Hepatocyte (in vitro differentiated cells): ENCODE measurements at regions not wholly inside any gene's neighbourhood (a gene's known extent, or its start where the extent isn't known, plus 50 kb on each side); places are given as distances from the start of the nearest gene placed in this dataset.

ENCODE experiments used
- DNase-seq: peaks from one replicate; pipeline ENCODE4 v3.0.0-alpha.2; 2016; ENCODE audit warnings: low spot score
- H2AFZ ChIP-seq: fragments of 200-600 bp; sonication (generic); 2 replicates; pipeline ENCODE4 v1.6.0; 2016; ENCODE audit warnings: antibody characterized with exemption, mild to moderate bottlenecking
- H3K27ac ChIP-seq: fragments of 200-600 bp; sonication (generic); 2 replicates; pipeline ENCODE4 v1.5.1; 2016; ENCODE audit warnings: mild to moderate bottlenecking
- H3K27me3 ChIP-seq: fragments of 200-600 bp; sonication (generic); 2 replicates; pipeline ENCODE4 v1.6.1; 2016
- H3K36me3 ChIP-seq: fragments of 200-600 bp; sonication (generic); replicated peaks from 2 replicates; pipeline ENCODE4 v1.5.1; 2016; ENCODE audit warnings: low read depth; ENCODE audit not compliant: insufficient read depth
- H3K4me1 ChIP-seq: fragments of 200-600 bp; sonication (generic); 2 replicates; pipeline ENCODE4 v1.5.1; 2016; ENCODE audit warnings: mild to moderate bottlenecking, moderate library complexity; ENCODE audit not compliant: insufficient read depth
- H3K4me2 ChIP-seq: fragments of 200-600 bp; sonication (generic); 2 replicates; pipeline ENCODE4 v1.6.0; 2016
- H3K4me3 ChIP-seq: fragments of 200-600 bp; sonication (generic); 2 replicates; pipeline ENCODE4 v1.5.1; 2016; ENCODE audit warnings: mild to moderate bottlenecking
- H3K79me2 ChIP-seq: fragments of 200-600 bp; sonication (generic); 2 replicates; pipeline ENCODE4 v1.6.0; 2017; ENCODE audit warnings: mild to moderate bottlenecking
- H3K9me2 ChIP-seq: fragments of 200-600 bp; sonication (generic); replicated peaks from 2 replicates; pipeline ENCODE4 v1.6.0; 2017; ENCODE audit warnings: mild to moderate bottlenecking; ENCODE audit not compliant: insufficient read depth
- H3K9me3 ChIP-seq: fragments of 200-600 bp; sonication (generic); 2 replicates; pipeline ENCODE4 v1.5.1; 2016; ENCODE audit warnings: low read depth, mild to moderate bottlenecking
- H4K20me1 ChIP-seq: fragments of 200-600 bp; sonication (generic); 2 replicates; pipeline ENCODE4 v1.6.0; 2016; ENCODE audit warnings: mild to moderate bottlenecking; ENCODE audit not compliant: insufficient read depth, poor library complexity, severe bottlenecking
- CTCF ChIP-seq: fragments of 200-600 bp; sonication (generic); IDR thresholded peaks from 2 replicates; pipeline ENCODE4 v1.5.1; 2016; ENCODE audit warnings: antibody characterized with exemption, mild to moderate bottlenecking; ENCODE audit not compliant: poor library complexity
- EZH2 ChIP-seq: fragments of 200-600 bp; sonication (generic); IDR thresholded peaks from 2 replicates; pipeline ENCODE4 v1.6.1; 2016; ENCODE audit warnings: antibody characterized with exemption, mild to moderate bottlenecking, borderline replicate concordance
- EZH2phosphoT487 ChIP-seq: fragments of 200-600 bp; sonication (generic); IDR thresholded peaks from one replicate; pipeline ENCODE4 v1.6.1; 2018; ENCODE audit warnings: antibody characterized with exemption, mild to moderate bottlenecking, low read depth, moderate library complexity; ENCODE audit not compliant: unreplicated experiment, severe bottlenecking
- WGBS: methylation state at CpG from one replicate; pipeline ENCODE4 v1.1.6; 2016; ENCODE audit warnings: low lambda C conversion rate; ENCODE audit errors: missing lambda C conversion rate; 5-methylcytosine and 5-hydroxymethylcytosine counted together

- Histone ChIP-seq H3K4me2 (no peak overlapping the region), H3K27ac (no peak overlapping the region), H3K4me3 (no peak overlapping the region), H3K79me2 (no peaks in the 10 kb centered on the region), H4K20me1 (no peaks in the 10 kb centered on the region), H3K36me3 (no peaks in the 10 kb centered on the region), H3K27me3 (no peaks in the 10 kb centered on the region), H3K9me3 (no peaks in the 10 kb centered on the region), H3K9me2 (no peaks in the 10 kb centered on the region), H3K4me1 (no peaks in the 10 kb centered on the region), H2AFZ (no peak overlapping the region)
- 37% methylated on average over 2 of the region's 2 CpGs for WGBS
- TF ChIP-seq EZH2, result no peak
- no peak for TF ChIP-seq EZH2phosphoT487
- no peak for TF ChIP-seq CTCF
- DNase-seq, result no peak
Observed at GRCh38 chr6:48525849-48526248, 414.9 kb upstream of the PTCHD4 start.

GRCh38 chr6:48520951-48521350, 410.0 kb upstream of the PTCHD4 start:
- no peaks in the 10 kb centered on the region for H3K27me3 ChIP-seq
- no peak for TF ChIP-seq EZH2
- TF ChIP-seq EZH2phosphoT487, result no peak
- TF ChIP-seq CTCF, result no peak
- H4K20me1 ChIP-seq, result no peaks in the 10 kb centered on the region
- H3K9me3 ChIP-seq, result no peaks in the 10 kb centered on the region
- no peak overlapping the region for H3K4me2 ChIP-seq
- no peak overlapping the region for H2AFZ ChIP-seq
- no peaks in the 10 kb centered on the region for H3K36me3 ChIP-seq
- no peaks in the 10 kb centered on the region for H3K79me2 ChIP-seq
- H3K27ac ChIP-seq, result no peak overlapping the region
- DNase-seq, result no peak
- 86% methylated on average over 2 of the region's 2 CpGs for WGBS
- no peaks in the 10 kb centered on the region for H3K4me1 ChIP-seq
- H3K4me3 ChIP-seq, result no peak overlapping the region
- H3K9me2 ChIP-seq, result no peaks in the 10 kb centered on the region

GRCh38 chr6:48512390-48512789, 401.4 kb upstream of the PTCHD4 start:
- no peaks in the 10 kb centered on the region for H3K9me2 ChIP-seq
- H3K27me3 ChIP-seq, result no peaks in the 10 kb centered on the region
- H3K4me3 ChIP-seq, result no peak overlapping the region
- H3K4me2 ChIP-seq, result no peak overlapping the region
- H3K9me3 ChIP-seq, result no peaks in the 10 kb centered on the region
- H4K20me1 ChIP-seq, result no peaks in the 10 kb centered on the region
- TF ChIP-seq CTCF (no peak), EZH2phosphoT487 (no peak), EZH2 (no peak)
- no peak overlapping the region for H2AFZ ChIP-seq
- H3K79me2 ChIP-seq, result no peaks in the 10 kb centered on the region
- H3K36me3 ChIP-seq, result no peaks in the 10 kb centered on the region
- no peak for DNase-seq
- H3K4me1 ChIP-seq, result no peaks in the 10 kb centered on the region
- H3K27ac ChIP-seq, result no peak overlapping the region

- TF ChIP-seq CTCF, result no peak
- TF ChIP-seq EZH2, result no peak
- no peak for TF ChIP-seq EZH2phosphoT487
- Histone ChIP-seq H3K27ac (no peak overlapping the region), H3K4me3 (no peak overlapping the region), H3K4me2 (no peak overlapping the region), H2AFZ (no peak overlapping the region), H3K36me3 (no peaks in the 10 kb centered on the region), H3K9me3 (no peaks in the 10 kb centered on the region), H3K9me2 (no peaks in the 10 kb centered on the region), H3K4me1 (no peaks in the 10 kb centered on the region), H3K79me2 (no peaks in the 10 kb centered on the region), H3K27me3 (no peaks in the 10 kb centered on the region), H4K20me1 (no peaks in the 10 kb centered on the region)
- DNase-seq, result no peak
- 70% methylated on average over 2 of the region's 2 CpGs for WGBS
Observed at GRCh38 chr6:48511378-48511777, 400.4 kb upstream of the PTCHD4 start.
